Dedifferentiated amniotic fluid mesenchymal stem cell (primary cell): ENCODE measurements at regions not wholly inside any gene's neighbourhood (a gene's known extent, or its start where the extent isn't known, plus 50 kb on each side); places are given as distances from the start of the nearest gene placed in this dataset.

Experiments used
- DNase-seq: peaks from one replicate; pipeline ENCODE4 v3.0.0-alpha.2; 2016; ENCODE audit errors: extremely low spot score

GRCh38 chr3:104734627-104735026 is 632.1 kb upstream of the ALCAM start:
- DNase-seq = no peak

- DNase-seq = no peak
Observed at GRCh38 chr3:104735691-104736090, 631.0 kb upstream of the ALCAM start.

GRCh38 chr3:104738271-104738670 is 628.4 kb upstream of the ALCAM start:
- DNase-seq = no peak

- DNase-seq = no peak
Observed at GRCh38 chr3:104740874-104741379, 625.8 kb upstream of the ALCAM start.

- DNase-seq = no peak
Observed at GRCh38 chr3:104742044-104742443, 624.7 kb upstream of the ALCAM start.

GRCh38 chr3:104745313-104745712 is 621.4 kb upstream of the ALCAM start:
- DNase-seq = no peak

GRCh38 chr3:104746056-104746455 is 620.7 kb upstream of the ALCAM start:
- DNase-seq = no peak

- DNase-seq = no peak
Observed at GRCh38 chr3:104750581-104750980, 616.1 kb upstream of the ALCAM start.

- no peak for DNase-seq
Observed at GRCh38 chr3:104755791-104756190, 610.9 kb upstream of the ALCAM start.

GRCh38 chr3:104763007-104763406 is 603.7 kb upstream of the ALCAM start:
- DNase-seq = peak; percentile 43

GRCh38 chr3:104764496-104764895 is 602.2 kb upstream of the ALCAM start:
- no peak for DNase-seq

GRCh38 chr3:104768886-104769285 is 597.8 kb upstream of the ALCAM start:
- DNase-seq = peak; percentile 17

GRCh38 chr3:104779324-104779723 is 587.4 kb upstream of the ALCAM start:
- DNase-seq = no peak

- no peak for DNase-seq
Observed at GRCh38 chr3:104781112-104781511, 585.6 kb upstream of the ALCAM start.

- DNase-seq = no peak
Observed at GRCh38 chr3:104785947-104786346, 580.8 kb upstream of the ALCAM start.

- DNase-seq = no peak
Observed at GRCh38 chr3:104787306-104787705, 579.4 kb upstream of the ALCAM start.

GRCh38 chr3:104788807-104789206 is 577.9 kb upstream of the ALCAM start:
- DNase-seq = no peak

GRCh38 chr3:104791331-104791730 is 575.4 kb upstream of the ALCAM start:
- no peak for DNase-seq

GRCh38 chr3:104796556-104796955 is 570.2 kb upstream of the ALCAM start:
- DNase-seq = no peak

GRCh38 chr3:104805042-104805441 is 561.7 kb upstream of the ALCAM start:
- no peak for DNase-seq

GRCh38 chr3:104805508-104805907 is 561.2 kb upstream of the ALCAM start:
- no peak for DNase-seq

GRCh38 chr3:104810896-104811295 is 555.8 kb upstream of the ALCAM start:
- DNase-seq = no peak

- DNase-seq = no peak
Observed at GRCh38 chr3:104816008-104816407, 550.7 kb upstream of the ALCAM start.

GRCh38 chr3:104816716-104817115 is 550.0 kb upstream of the ALCAM start:
- no peak for DNase-seq

- DNase-seq = no peak
Observed at GRCh38 chr3:104819333-104819732, 547.4 kb upstream of the ALCAM start.
